ENCODE measurements at regions not wholly inside any gene's neighbourhood (a gene's known extent, or its start where the extent isn't known, plus 50 kb on each side); places are given as distances from the start of the nearest gene placed in this dataset.

DNA sequence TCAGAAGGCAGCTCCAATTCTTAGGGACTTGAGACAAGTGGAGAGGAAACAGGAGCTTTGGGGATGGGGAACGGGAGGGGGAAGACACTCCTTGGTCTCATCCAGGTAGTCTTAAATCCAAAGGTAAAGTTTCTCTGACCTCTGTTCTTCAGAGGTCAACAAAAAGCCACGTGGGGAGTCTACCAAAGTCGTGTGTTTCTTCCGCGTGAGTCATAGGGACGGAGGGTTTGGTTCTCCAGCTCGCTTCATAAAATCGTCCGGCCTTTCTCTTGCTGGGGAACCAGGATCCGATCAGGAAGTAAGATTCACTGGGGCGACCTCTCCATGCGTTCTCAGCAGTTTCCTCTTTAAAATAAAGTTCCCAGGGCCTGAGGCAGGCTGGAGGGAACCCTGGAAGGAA is 275.7 kb downstream of the TCERG1L start:
- TF ChIP-seq POLR2A (IDR thresholded peaks at IDR 0.05): no peak
- TF ChIP-seq, protein P1, sequence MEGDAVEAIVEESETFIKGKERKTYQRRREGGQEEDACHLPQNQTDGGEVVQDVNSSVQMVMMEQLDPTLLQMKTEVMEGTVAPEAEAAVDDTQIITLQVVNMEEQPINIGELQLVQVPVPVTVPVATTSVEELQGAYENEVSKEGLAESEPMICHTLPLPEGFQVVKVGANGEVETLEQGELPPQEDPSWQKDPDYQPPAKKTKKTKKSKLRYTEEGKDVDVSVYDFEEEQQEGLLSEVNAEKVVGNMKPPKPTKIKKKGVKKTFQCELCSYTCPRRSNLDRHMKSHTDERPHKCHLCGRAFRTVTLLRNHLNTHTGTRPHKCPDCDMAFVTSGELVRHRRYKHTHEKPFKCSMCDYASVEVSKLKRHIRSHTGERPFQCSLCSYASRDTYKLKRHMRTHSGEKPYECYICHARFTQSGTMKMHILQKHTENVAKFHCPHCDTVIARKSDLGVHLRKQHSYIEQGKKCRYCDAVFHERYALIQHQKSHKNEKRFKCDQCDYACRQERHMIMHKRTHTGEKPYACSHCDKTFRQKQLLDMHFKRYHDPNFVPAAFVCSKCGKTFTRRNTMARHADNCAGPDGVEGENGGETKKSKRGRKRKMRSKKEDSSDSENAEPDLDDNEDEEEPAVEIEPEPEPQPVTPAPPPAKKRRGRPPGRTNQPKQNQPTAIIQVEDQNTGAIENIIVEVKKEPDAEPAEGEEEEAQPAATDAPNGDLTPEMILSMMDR (IDR thresholded peaks at IDR 0.05): no peak
- no peak for TF ChIP-seq EP300 (IDR thresholded peaks at IDR 0.05)
